Thyroid gland (tissue), 4 donors: ENCODE measurements at regions not wholly inside any gene's neighbourhood (a gene's known extent, or its start where the extent isn't known, plus 50 kb on each side); places are given as distances from the start of the nearest gene placed in this dataset.
A peak's percentile ranks its signal among the peaks of the same experiment; 100 is the strongest.

Experiments used
- DNase-seq, 2 donors: peaks; one replicate each; pipeline ENCODE4 v3.0.0-alpha.2; 2019
- H3K27ac ChIP-seq, 3 donors: fragments of 200-600 bp; sonication (generic); 1 replicate in 2 of 3; 2 replicates in 1 of 3; pipeline ENCODE4 v1.5.1; 2016 to 2019; ENCODE audit warnings: mild to moderate bottlenecking in 1 of 3, moderate library complexity in 1 of 3
- H3K27me3 ChIP-seq: fragments of 200-600 bp; sonication (generic); one replicate; pipeline ENCODE4 v1.5.1; 2019
- H3K36me3 ChIP-seq, 2 donors: fragments of 200-600 bp; sonication (generic); one replicate each; pipeline ENCODE4 v1.5.1; 2016 to 2019
- H3K4me1 ChIP-seq, 2 donors: fragments of 200-600 bp; sonication (generic); one replicate each; pipeline ENCODE4 v1.5.1; 2017 to 2019
- H3K4me3 ChIP-seq, 3 donors: fragments of 200-600 bp; sonication (generic); replicated peaks in 1 of 3; 1 replicate in 2 of 3; 2 replicates in 1 of 3; pipeline ENCODE4 v1.5.1; 2016; ENCODE audit warnings: mild to moderate bottlenecking in 1 of 3
- H3K9me3 ChIP-seq: fragments of 200-600 bp; sonication (generic); one replicate; pipeline ENCODE4 v1.5.1; 2017
- POLR2A ChIP-seq, 2 donors: fragments of 450-650 bp; IDR thresholded peaks; one replicate each; pipeline ENCODE4 v1.6.1; 2017; ENCODE audit warnings: antibody characterized with exemption in 2 of 2, mild to moderate bottlenecking in 2 of 2, moderate library complexity in 1 of 2
- WGBS, 2 donors: methylation state at CpG; one replicate each; pipeline ENCODE4 v1.1.5; 2017; 5-methylcytosine and 5-hydroxymethylcytosine counted together
- intact Hi-C: fragments of 100-400 bp; cut with DNase I; formaldehyde crosslinking; loops from one replicate; pipeline ENCODE4 v1.15.1; 2023
- TF ChIP-seq, protein P1 (sequence below), 6 experiments: fragments of 200-600 bp in 3 of 6; fragments of 450-650 bp in 3 of 6; sonication (generic) in 3 of 6; IDR thresholded peaks; one replicate each; pipeline ENCODE4 v1.5.1; 2016 to 2019; ENCODE audit warnings: antibody characterized with exemption in 6 of 6, mild to moderate bottlenecking in 2 of 6, inconsistent platforms in 1 of 6, moderate library complexity in 1 of 6

DNA sequence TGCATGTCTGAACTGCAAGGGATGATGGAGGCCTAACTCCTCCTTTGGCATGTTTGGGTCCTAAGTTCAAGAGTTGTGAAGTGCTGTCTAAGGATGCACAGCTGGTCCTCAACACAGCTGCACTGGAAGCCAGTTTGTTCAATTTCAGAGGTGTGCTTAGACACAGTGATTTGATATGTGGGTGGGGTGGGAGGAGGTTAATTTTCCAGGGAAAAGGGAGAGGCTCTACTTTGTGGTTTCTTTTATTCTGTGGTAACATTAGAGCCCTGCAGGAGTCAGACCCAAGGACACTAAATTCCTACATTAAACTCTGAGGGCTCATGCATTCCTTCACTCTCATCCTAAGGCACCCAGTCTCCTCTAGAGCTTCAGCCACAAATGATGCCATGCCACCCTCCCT, 188.4 kb upstream of the MAST4 start:
- TF ChIP-seq, protein P1, sequence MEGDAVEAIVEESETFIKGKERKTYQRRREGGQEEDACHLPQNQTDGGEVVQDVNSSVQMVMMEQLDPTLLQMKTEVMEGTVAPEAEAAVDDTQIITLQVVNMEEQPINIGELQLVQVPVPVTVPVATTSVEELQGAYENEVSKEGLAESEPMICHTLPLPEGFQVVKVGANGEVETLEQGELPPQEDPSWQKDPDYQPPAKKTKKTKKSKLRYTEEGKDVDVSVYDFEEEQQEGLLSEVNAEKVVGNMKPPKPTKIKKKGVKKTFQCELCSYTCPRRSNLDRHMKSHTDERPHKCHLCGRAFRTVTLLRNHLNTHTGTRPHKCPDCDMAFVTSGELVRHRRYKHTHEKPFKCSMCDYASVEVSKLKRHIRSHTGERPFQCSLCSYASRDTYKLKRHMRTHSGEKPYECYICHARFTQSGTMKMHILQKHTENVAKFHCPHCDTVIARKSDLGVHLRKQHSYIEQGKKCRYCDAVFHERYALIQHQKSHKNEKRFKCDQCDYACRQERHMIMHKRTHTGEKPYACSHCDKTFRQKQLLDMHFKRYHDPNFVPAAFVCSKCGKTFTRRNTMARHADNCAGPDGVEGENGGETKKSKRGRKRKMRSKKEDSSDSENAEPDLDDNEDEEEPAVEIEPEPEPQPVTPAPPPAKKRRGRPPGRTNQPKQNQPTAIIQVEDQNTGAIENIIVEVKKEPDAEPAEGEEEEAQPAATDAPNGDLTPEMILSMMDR (IDR thresholded peaks at IDR 0.05): no peak
- TF ChIP-seq POLR2A (IDR thresholded peaks at IDR 0.05): no peak
- no peaks in the 10 kb centered on the region for H3K36me3 ChIP-seq
- H3K27ac ChIP-seq: no peak overlapping the region
- intact Hi-C loops: no loop called here
- no peak for DNase-seq
- no peaks in the 10 kb centered on the region for H3K4me1 ChIP-seq
- no peaks in the 10 kb centered on the region for H3K27me3 ChIP-seq
- H3K9me3 ChIP-seq: no peaks in the 10 kb centered on the region
- H3K4me3 ChIP-seq: no peak overlapping the region

DNA sequence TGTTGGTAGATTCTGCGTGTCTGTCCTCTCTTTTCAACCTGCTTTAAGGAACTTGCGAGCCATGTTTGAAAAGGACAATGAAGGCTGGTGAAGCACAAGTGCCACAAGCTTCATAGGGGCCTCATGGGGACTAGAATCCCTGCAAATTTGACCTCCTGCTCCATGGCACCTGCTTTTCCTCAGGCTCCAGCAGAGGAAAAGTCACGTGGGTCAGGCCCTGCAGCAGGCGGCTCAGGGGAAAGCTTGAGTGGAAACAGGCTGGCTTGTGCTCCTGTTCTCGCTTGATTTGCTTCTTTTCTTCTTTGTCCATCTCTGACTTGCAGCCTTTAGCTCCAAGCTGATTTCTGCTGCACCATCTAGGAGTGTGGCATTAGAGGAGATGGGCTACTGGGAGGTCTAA, 187.6 kb upstream of the MAST4 start:
- intact Hi-C loops: no loop called here
- no peak for DNase-seq
- WGBS, 2 donors: 77 to 93% methylated on average over 5 of the region's 5 CpGs
- no peaks in the 10 kb centered on the region for H3K36me3 ChIP-seq
- no peaks in the 10 kb centered on the region for H3K4me1 ChIP-seq
- no peaks in the 10 kb centered on the region for H3K9me3 ChIP-seq
- TF ChIP-seq, protein P1 (IDR thresholded peaks at IDR 0.05): no peak
- TF ChIP-seq POLR2A (IDR thresholded peaks at IDR 0.05): no peak
- no peaks in the 10 kb centered on the region for H3K27me3 ChIP-seq
- H3K27ac ChIP-seq: no peak overlapping the region
- no peak overlapping the region for H3K4me3 ChIP-seq

DNA sequence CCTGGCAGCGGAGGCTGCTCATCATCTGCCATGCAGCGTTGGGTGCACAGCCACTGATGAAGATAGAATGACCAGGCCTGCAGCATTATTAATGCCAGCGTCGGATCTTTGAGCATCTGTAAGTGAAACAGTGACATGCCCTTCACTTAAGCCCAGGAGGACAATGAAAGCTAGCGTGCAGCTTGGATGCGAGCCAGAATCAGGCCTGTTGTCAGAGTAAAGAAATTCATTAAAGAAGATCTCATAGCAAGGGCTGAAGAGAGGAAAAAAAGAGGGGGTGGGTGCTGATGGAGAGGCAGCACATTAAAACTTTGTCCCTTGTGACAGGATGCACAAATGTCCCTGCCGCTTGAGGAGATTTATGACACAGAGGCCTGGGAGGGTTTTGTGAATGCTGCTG, 186.1 kb upstream of the MAST4 start:
- 60 to 67% methylated on average over 7 of the region's 7 CpGs for WGBS, 2 donors
- H3K36me3 ChIP-seq: no peaks in the 10 kb centered on the region
- H3K4me3 ChIP-seq: no peak overlapping the region
- DNase-seq: peak in 1 of 2 donors; percentile 7
- H3K27me3 ChIP-seq: no peaks in the 10 kb centered on the region
- no peak overlapping the region for H3K27ac ChIP-seq
- TF ChIP-seq POLR2A (IDR thresholded peaks at IDR 0.05): no peak
- TF ChIP-seq, protein P1 (IDR thresholded peaks at IDR 0.05): no peak
- no peaks in the 10 kb centered on the region for H3K9me3 ChIP-seq
- peaks cover 3 to 5% of the 10 kb centered on the region in 2 donors for H3K4me1 ChIP-seq
- intact Hi-C loops: no loop called here

DNA sequence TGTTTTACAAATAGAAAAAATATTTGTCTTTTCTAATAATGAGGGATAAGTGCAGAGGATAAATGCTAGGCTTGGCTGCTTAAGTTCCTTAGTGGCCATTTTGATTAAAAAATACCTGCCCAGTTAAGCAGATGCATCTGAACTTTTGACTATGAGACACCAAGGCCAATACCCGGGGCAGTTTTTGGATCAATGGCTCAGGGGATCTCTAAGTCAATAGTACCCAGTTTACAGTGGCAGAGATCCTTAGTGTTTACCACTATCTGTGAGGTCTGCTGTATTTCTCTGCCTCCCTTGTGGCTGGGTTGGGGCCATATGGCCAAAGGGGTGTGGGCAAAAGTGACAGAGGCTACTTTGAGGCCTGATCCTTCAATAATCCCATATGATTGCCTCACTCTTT, 184.5 kb upstream of the MAST4 start:
- Histone ChIP-seq H3K4me1 (peaks cover 3 to 5% of the 10 kb centered on the region in 2 donors), H3K27me3 (no peaks in the 10 kb centered on the region), H3K9me3 (no peaks in the 10 kb centered on the region), H3K27ac (no peak overlapping the region), H3K4me3 (no peak overlapping the region), H3K36me3 (no peaks in the 10 kb centered on the region)
- intact Hi-C loops: no loop called here
- WGBS, 2 donors: 68 to 87% methylated on average over 1 of the region's 1 CpG
- DNase-seq: no peak
- TF ChIP-seq POLR2A (IDR thresholded peaks at IDR 0.05): no peak
- TF ChIP-seq, protein P1 (IDR thresholded peaks at IDR 0.05): no peak

DNA sequence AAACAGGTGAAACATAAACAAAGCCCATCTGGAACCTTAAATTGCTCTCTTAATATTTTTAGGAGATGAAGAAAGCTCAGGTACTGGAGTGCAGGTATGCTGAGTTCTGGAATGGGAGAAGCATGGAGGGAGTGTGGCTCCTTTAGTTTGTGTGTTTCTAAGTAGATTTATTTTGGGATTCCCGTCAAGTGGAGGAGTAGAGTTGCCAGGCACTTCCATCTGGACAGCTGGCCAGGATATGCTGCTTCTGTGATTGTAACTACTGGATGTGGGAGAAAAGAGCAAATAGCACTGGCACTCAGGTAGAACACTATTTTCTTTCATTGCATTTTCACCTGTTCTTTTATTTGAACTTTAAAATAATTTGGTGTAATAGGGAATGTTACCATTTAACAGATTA, 182.3 kb upstream of the MAST4 start:
- Histone ChIP-seq H3K9me3 (no peaks in the 10 kb centered on the region), H3K36me3 (no peaks in the 10 kb centered on the region), H3K4me1 (peaks cover 3 to 5% of the 10 kb centered on the region in 2 donors), H3K27me3 (no peaks in the 10 kb centered on the region), H3K4me3 (no peak overlapping the region), H3K27ac (no peak overlapping the region)
- 27 to 35% methylated on average over 1 of the region's 1 CpG for whole genome bisulfite sequencing, 2 donors
- TF ChIP-seq, protein P1 (IDR thresholded peaks at IDR 0.05): no peak
- no peak for TF ChIP-seq POLR2A (IDR thresholded peaks at IDR 0.05)
- intact Hi-C loops: no loop called here
- DNase-seq: peak; percentile 42 to 72
